WERI-Rb-1 (cell line): ENCODE measurements at regions not wholly inside any gene's neighbourhood (a gene's known extent, or its start where the extent isn't known, plus 50 kb on each side); places are given as distances from the start of the nearest gene placed in this dataset.
"Not testable (repeated sequence)": the region's sequence is repeated elsewhere in the genome, so short reads cannot be mapped to it uniquely, and the experiment has no call there.

ENCODE experiments used
- DNase-seq: peaks from one replicate; pipeline ENCODE4 v3.0.0-alpha.2; 2020
- H3K27ac ChIP-seq: fragments of 250-450 bp; sonication (Bioruptor Pico); 2 replicates; pipeline ENCODE4 v1.5.1; 2020; ENCODE audit warnings: mild to moderate bottlenecking, moderate library complexity
- H3K27me3 ChIP-seq: fragments of 250-450 bp; sonication (Bioruptor Pico); 2 replicates; pipeline ENCODE4 v1.5.1; 2021; ENCODE audit warnings: mild to moderate bottlenecking, low read depth, moderate library complexity; ENCODE audit not compliant: insufficient read depth, severe bottlenecking
- H3K36me3 ChIP-seq: fragments of 250-450 bp; sonication (Bioruptor Pico); 2 replicates; pipeline ENCODE4 v1.5.1; 2020; ENCODE audit warnings: mild to moderate bottlenecking, moderate library complexity
- H3K4me3 ChIP-seq: 2 replicates; pipeline ENCODE4 v1.5.1; 2011; ENCODE audit warnings: low read depth, mild to moderate bottlenecking, control low read depth, low read length
- H3K9me3 ChIP-seq: fragments of 250-450 bp; sonication (Bioruptor Pico); 2 replicates; pipeline ENCODE4 v1.5.1; 2021; ENCODE audit warnings: mild to moderate bottlenecking, moderate library complexity; ENCODE audit not compliant: severe bottlenecking
- TF ChIP-seq, protein P1 (sequence below): IDR thresholded peaks from 2 replicates; pipeline ENCODE4 v1.5.1; 2011; ENCODE audit warnings: low read depth, mild to moderate bottlenecking, control low read depth, inconsistent platforms, low read length

DNA sequence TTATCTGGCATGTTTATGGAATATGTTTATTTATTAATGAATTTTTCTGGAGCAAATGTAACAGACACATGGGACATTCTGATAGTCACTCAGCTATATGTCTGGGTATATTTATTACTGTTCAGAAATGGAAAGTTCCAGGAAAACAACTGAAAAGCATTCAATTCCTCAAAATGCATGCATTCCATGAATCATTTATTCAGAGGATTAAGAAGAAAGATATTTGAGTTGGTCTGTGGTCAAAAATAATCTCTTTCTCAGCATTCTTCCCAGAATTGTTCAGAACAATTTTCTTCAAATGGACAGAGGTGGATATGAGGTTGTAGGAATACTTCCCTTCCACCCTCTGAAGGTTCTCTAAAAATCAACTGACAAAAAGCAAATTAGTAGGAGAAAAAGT is 97.6 kb upstream of the ITGB1 start:
- H3K27me3 ChIP-seq, result no peaks in the 10 kb centered on the region

GRCh38 chr10:33052915-33053810 is 95.1 kb upstream of the ITGB1 start:
- Histone ChIP-seq H3K27me3 (no peaks in the 10 kb centered on the region), H3K36me3 (no peaks in the 10 kb centered on the region), H3K27ac (no peak overlapping the region), H3K9me3 (no peaks in the 10 kb centered on the region), H3K4me3 (no peak overlapping the region)
- TF ChIP-seq, protein P1, sequence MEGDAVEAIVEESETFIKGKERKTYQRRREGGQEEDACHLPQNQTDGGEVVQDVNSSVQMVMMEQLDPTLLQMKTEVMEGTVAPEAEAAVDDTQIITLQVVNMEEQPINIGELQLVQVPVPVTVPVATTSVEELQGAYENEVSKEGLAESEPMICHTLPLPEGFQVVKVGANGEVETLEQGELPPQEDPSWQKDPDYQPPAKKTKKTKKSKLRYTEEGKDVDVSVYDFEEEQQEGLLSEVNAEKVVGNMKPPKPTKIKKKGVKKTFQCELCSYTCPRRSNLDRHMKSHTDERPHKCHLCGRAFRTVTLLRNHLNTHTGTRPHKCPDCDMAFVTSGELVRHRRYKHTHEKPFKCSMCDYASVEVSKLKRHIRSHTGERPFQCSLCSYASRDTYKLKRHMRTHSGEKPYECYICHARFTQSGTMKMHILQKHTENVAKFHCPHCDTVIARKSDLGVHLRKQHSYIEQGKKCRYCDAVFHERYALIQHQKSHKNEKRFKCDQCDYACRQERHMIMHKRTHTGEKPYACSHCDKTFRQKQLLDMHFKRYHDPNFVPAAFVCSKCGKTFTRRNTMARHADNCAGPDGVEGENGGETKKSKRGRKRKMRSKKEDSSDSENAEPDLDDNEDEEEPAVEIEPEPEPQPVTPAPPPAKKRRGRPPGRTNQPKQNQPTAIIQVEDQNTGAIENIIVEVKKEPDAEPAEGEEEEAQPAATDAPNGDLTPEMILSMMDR, result no peak
- no peak for DNase-seq

More for the DNA sequence above, 97.6 kb upstream of the ITGB1 start:
- no peak for DNase-seq
- H3K9me3 ChIP-seq, result no peaks in the 10 kb centered on the region
- no peak overlapping the region for H3K4me3 ChIP-seq
- TF ChIP-seq, protein P1, result no peak
- H3K27ac ChIP-seq, result no peak overlapping the region
- H3K36me3 ChIP-seq, result no peaks in the 10 kb centered on the region

- Histone ChIP-seq H3K9me3 (no peaks in the 10 kb centered on the region), H3K36me3 (no peaks in the 10 kb centered on the region), H3K27me3 (no peaks in the 10 kb centered on the region), H3K4me3 (no peak overlapping the region), H3K27ac (no peak overlapping the region)
- no peak for DNase-seq
- TF ChIP-seq, protein P1, result no peak
Measured at GRCh38 chr10:33052263-33052875, 94.3 kb upstream of the ITGB1 start.

GRCh38 chr10:33049963-33050920 is 92.2 kb upstream of the ITGB1 start:
- H3K4me3 ChIP-seq, DNase-seq, H3K27me3 ChIP-seq, H3K9me3 ChIP-seq, H3K27ac ChIP-seq, H3K36me3 ChIP-seq: not testable (repeated sequence)

DNA sequence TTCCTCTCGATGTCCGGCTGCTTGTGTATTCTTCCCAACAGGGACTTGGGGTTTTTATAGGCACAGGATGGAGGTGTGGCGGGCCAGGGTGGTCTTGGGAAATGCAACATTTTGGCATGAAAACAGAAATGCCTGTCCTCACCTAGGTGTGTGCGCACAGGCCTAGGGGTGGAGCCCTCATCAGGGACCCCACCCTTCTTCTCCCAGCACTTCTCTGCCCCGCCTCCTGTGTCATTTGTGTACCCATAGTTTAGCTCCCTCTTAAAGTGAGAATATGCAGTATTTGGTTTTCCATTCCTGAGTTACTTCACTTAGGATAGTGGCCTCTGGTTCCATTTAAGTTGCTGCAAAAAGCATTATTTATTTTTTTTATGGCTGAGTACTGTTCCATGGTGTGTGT is 90.2 kb upstream of the ITGB1 start:
- no peak overlapping the region for H3K27ac ChIP-seq
- H3K4me3 ChIP-seq, result no peak overlapping the region
- no peak for DNase-seq
- TF ChIP-seq, protein P1, result no peak
- H3K9me3 ChIP-seq, result no peaks in the 10 kb centered on the region
- H3K27me3 ChIP-seq, result no peaks in the 10 kb centered on the region
- H3K36me3 ChIP-seq, result no peaks in the 10 kb centered on the region
